T1000 (cell line): ENCODE measurements at regions not wholly inside any gene's neighbourhood (a gene's known extent, or its start where the extent isn't known, plus 50 kb on each side); places are given as distances from the start of the nearest gene placed in this dataset.

ENCODE experiments used
- DNase-seq: peaks from one replicate; lab custom pipeline; 2025; ENCODE audit warnings: mixed read lengths; lab: John Stamatoyannopoulos, UW

DNA sequence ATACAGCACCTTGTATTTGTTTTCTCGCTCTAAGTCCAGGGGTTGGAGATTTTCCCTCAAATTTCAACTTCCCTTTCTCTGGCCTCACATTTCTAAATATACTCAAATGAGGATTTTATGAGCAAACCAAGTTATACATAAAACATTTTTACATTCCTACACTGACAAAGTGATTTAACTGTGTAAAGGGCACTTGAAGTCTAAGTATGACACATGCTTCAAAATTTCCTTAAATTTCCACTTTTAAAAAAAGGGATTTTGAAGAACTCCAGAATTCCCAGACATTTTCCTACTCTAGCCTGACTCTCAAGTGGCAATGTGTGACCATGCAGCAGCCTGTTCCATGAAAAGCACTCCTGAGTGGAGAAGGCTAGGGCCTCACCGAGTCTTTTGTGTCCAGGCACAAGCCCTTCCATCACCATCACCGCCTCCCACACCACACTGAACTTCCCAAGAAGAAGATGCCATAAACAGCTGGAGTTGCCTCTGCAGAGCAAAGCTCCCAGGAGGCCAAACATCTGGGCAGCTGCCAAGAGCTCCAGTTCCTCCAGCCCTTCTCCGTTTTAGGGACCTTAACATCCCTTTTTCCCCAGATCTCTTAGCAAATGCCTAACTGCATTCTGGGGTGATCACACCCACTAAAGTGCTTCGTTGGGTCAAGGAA lies 68.9 kb downstream of the NCR2 start:
- no peak for DNase-seq

DNA sequence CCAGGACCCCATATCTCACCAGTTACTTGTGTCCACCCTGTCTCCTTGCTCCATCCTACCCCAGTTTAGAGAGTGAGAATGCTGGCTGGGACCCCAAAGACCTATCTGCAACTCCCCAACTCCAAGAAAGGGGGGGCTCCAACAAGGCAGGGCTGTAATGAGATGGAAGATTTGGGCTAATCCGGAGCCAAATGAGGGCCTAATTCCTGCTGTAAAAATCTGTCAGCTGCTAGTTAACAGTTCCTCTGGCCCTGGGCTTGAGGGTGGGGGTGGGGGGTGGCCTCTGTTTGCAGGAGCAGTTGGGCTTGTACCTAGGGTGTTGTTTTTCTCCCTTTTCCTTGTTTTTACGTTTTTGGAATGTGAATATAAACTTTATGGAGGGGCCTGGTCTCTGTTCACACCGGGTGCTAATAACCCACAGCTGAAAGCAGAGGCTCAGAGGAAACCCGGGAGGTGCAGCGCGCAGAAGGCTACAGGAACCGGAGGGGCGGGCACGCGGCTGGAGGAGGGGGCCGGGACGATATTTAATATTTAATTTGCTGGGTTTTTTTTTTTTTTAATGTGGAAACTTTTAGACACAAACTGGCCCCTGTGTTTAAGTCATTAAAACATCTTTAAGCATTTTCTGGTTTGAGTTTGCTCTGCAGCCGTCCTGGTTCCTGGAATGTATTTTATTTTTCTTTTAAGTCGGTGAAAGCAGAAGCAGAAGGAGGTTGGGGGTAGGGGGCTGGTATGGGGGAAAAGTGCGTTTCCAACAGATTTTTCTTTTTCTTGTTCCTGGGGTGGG lies 70.7 kb downstream of the NCR2 start:
- no peak for DNase-seq

DNA sequence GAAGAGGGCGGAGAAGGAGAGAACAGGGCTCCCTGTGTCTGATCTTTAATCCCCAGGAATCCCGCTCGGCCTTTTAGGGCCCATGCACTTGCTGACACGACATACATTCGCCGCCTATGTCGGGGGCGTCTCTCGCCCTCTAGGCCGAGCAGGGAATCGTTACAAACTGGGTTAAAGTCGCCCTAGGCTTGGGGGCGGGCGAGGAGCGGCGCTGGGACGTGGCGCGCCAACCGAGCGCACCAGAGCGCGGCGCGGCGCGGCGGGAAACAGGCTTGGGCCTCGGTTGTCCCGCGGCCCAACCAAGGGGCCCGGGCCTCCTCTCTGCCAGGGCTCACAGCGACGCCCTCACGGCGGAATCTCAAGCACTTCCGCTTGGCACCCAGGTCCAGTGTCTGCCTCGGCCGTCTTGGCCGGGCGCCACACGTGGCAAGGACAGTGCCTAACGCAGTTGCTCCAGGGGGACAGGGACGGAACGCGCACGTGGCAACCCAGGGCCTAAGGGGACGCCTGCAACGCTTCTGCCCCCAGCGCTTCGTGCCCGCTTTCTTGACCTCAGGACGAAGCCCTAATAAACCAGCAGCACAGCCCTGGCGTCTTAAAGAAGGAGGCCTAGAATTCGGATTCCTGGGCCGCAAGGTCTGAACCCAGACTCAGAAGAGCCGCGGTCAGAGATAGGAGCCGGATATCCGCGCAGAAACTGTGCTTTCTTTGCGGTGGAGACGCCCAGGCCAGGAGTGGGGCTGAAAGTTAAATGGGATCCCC lies 71.5 kb downstream of the NCR2 start:
- no peak for DNase-seq

DNA sequence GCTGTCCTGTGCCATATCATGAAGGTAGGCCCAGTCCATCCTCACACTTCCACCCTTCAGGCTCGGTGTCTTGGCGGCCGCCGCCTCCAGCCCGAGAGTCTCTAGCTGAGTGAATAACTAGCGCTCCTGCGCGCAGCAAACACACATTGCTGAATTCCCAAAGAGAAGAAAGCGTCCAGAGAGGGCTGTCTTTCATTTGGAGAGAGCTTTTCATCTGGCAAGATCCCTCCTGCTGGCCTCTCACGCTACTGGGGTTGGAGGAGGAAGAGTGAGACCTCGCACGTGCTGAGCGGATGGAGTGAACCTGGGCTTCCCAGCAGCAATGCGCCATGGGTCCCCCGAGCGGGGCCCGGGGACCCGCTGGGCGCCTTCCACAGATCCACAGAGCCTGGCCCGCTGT lies 73.2 kb downstream of the NCR2 start:
- no peak for DNase-seq

DNA sequence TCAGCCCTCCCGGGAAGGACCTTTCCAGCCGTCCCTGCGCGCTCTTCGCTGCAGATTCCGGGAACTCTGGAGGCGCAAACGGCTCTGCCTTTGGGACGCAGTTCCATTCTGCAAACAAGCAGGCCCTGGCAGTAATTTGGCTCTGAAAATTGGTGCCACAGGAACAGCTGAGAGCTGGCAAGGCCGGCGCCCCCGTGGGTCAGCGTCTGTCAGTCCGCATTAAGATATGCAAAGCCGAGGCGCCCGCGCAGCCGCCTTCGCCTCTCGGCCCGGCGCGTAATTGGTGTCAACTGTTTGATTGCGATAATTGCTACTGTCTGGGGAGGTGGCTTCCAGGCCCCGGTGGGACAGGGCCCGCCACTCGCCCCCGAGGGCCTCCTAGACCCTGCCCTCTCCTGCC lies 73.6 kb downstream of the NCR2 start:
- no peak for DNase-seq

DNA sequence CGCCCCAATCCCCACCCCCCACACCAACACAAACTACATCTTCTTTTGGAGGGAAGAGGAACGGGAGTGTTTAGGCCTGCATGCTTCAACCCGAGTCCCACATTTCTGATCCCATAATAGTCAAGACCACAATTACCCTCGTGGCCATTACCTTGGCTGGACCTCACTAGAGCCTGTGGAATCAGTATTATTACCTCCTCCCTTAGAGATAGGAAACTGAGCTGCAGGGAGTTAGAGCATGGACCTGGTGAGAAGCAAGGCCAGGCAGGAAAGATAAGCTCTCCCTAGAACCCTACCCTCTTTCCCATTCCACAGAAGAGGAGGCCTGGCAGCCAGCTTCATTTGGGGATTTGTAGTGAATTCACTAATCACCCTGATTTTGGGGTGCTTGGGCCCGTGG lies 74.1 kb downstream of the NCR2 start:
- no peak for DNase-seq

DNA sequence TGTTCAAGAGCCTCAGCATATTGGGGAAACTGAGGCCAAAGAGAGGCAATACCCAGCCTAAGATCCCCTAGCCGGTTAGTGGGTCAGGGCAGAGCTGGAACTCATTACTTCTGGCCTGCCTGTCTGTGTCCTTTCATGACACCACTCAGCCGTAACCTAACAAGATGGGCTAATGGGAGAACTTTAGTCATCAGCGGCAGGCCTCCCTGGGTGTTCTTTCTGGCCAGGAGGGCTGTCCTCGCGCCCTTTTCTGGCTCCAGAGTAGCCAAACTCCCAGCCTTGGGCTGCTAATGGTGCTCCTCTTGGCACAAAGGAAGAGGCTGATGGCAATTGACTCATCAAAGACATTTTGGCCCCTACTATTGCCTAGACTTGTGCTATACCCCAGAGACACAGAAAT lies 76.6 kb downstream of the NCR2 start:
- DNase-seq = no peak

DNA sequence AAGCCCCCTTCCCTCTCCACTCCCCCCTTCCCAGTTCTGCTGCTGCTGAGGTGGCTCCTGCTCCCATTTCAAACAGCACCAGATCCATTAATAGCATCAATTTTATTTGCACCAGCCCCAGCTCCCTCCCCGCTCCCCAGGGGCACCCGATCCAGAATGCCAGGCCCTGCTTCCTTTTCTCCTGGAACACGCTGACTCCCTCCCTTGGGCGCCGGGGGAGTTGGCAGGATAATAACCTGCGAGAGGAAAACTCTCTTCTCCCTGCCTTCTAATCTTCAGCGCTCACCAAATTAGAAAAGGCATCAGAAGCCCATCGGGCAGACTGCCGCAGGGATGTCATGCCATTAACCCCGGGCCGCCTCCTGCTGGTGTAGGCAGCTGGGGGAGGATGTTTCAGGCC lies 77.8 kb downstream of the NCR2 start:
- DNase-seq = no peak

DNA sequence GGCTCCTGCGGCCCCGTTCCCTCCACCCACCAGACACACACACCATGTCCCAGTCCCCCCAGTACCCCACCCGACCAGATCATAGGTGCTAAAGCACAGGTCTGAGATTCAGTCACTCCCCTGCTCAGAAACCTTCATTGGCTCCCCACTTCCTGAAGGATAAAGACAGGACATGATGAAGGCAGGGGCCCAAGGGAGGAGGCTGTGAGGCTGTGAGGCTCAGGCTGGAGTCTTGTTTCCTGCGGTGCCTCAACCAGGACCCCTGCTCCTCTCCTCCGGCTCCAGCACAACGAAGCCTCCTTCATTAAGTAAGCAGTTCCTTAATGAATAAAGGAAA lies 81.1 kb downstream of the NCR2 start:
- DNase-seq = no peak

DNA sequence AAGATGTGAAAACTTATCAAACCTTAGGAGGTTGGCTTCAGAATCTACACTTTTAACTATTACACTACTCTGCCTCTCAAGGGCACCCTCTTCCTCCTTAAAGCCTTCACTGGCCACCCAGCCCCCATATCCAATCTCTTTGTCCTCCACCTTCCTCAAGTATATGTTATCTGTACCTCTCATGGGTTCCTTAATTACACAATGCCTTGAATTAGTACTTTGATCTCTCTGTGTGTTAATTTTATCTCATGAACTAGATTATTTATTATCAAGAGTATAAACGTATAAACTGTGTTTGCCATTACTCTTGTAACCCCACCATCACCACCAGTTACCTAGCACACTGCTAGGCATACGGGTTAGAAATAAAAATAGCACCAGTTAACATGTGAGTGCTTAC lies 83.3 kb downstream of the NCR2 start:
- no peak for DNase-seq

DNA sequence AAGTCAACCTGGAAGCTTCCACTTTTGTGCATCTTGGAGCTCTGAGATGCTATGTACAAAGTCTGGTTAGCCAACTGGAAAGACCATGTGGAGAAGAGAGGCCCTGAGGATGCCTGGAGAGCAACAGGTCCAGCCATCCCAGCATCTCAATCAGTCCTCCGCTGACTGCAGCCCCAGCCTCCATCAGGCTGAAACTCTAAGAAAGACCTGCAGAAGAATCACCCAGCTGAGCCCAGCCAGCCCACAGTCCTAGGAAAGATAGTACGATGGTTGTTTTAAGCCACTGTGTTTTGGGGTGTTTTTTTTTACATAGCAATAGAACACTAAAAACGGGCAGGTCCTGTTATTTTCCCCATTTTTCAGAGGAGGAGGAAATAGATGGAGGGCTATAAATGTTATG lies 84.0 kb downstream of the NCR2 start:
- DNase-seq = no peak

DNA sequence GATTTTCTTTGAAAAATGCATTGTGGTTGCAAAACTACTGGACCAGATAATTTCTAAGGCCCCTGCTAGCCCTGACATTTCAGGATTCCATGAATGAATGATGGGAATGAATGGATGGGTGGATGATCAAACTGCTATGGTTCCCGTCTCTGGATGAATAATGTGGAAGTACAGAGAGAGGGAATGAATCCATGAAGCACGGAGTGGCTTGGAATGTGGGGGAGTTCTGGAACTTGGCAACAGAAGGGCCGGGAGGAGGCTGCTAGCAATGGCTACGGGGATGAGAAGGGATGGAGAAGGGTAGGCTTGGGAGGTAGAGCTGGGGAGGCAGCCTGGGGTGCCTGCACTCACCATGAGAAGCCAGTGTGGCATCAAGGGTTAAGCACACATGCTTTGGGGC lies 84.8 kb downstream of the NCR2 start:
- no peak for DNase-seq

DNA sequence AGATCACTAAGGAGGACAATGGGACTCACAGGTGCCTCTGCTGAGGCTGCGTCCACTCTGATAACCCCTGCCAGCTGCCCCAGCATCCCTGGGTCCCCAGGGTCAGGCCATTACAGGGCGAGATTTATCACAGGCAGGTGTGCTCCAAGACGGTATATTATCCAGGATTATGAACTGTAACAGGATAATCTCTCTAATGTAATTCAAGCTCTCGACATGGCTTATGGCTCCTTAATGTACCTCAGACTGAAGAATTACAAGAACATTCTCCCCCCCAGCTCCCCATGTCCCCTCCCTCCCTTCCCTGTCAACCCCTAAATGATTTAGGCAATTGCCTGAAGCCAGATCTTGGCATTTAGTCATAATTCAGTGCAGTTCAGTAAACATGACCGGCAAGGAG lies 86.8 kb downstream of the NCR2 start:
- no peak for DNase-seq

DNA sequence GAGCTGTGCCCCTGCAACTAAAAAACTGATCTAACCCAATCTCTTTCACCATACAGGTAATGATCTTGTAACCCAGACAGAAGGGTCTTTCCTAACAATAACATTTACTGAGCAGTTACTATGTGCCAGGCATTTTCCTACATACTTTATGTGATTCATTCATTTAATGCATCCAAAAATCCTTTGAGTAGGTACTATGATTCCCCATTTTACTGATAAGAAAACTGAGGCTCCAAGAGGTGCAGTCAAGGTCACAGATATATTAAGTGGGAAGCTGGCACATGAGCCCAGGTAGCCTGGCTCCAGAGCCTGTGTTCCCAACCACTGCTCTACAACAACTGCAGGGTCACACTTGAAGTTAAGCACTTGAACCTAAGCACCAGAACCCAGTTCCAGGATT lies 87.6 kb downstream of the NCR2 start:
- no peak for DNase-seq

DNA sequence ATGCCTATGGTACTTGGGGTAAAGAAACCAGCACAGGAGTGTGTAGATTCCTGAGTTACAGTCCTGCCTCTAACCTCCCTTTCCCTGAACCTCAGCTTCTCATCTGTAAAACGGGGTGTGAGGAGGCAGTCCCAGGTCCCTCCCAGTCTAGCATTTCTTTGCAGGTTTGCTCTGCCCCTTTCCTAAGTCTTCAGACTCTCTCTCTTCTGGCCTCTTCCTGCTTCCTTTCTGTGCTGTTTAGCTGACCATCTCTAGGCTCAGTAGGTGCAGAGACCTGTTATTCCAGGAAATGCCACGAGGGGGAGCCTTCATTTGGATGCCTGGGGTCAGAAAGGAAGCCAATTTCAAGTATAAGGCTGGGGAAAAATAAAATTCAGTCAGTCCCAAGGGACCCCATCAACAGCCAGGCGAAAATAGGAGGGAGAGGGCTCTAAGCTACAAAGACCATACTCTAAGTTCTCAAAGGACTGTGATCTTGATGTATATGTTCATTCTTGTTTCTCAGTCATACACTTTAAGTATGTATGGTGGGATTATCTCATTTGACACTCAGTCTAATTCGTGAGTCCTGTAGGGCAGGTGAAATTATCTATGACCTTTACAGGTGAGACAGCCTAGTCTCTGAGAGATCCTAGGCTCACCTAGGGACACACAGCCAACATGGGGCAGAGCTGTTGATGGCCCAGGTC lies 89.1 kb downstream of the NCR2 start:
- DNase-seq = peak; percentile 35

DNA sequence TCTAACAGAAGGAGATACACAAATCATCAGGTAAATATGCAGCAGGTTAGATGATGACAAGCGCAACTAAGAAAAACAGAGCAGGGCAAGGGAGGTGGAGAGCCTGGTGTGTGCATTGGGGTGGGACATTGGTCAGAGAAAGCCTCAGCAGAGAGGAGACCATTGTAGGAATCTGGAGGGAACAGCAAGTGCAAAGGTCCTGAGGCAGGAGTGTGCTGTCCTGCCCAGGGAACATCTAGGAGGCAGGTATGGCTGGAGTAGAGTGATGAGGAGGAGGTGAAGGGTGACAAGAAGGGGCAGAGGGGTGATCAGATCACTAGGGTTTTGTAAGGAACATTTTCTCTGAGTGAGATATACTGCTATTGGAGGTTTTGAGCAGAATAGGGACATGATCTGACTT lies 90.1 kb downstream of the NCR2 start:
- DNase-seq = no peak

DNA sequence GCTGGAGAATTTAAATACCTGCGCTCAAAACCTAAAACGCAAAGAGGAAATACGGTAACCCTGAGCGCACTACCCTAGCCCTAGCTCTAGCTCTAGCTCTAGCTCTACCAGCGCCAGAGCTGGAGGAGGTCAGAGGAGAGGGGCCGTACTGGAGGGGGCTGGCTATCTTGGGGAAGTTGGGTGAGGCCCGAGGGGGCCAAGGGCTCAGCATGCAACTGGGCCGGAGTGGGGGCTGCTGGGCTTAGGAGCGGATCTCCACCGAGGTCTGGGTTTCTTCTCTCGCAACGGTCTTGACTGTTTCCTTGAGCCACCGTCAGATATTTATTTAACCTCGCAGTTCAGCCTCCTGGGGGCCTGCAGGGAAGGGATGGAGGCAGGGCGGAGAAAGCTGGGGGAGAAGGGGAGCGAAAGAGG lies 91.0 kb downstream of the NCR2 start:
- no peak for DNase-seq

DNA sequence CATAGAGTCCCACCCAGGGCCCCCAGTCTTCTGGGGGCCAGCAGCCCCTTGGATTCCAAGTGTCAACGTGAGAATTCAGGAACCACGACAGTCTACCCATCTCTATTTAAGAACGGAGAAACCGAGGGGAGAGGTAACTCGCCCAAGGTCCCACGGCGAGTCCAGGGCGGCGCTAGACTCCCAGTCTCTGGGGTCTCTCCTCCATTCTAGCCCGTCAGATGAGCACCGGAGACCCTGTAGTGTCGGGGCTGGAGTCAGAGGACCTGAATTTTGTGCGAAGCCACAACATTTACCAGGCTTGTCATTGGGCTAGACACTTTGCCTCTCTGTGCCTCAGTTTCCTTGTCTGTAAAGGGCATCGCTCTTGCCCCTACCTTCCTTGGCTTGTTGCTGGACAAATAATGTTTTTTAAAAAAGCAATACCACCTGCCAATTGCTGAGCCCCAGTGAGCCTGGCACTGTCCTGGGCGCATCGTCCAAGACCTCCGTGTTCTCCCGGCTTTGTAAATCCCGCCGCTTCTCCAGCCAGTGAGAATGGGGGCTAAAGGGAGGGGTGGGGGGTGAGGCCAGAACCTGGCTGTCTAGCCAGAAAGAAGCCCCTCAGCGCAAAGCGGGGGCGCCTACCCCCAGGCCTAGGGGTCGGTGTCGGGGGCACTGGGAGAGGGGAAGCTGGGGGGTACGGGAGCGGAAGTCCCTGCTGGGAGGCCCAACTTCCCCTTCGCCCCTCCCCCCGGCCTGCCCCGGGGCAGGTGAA lies 91.7 kb downstream of the NCR2 start:
- no peak for DNase-seq

DNA sequence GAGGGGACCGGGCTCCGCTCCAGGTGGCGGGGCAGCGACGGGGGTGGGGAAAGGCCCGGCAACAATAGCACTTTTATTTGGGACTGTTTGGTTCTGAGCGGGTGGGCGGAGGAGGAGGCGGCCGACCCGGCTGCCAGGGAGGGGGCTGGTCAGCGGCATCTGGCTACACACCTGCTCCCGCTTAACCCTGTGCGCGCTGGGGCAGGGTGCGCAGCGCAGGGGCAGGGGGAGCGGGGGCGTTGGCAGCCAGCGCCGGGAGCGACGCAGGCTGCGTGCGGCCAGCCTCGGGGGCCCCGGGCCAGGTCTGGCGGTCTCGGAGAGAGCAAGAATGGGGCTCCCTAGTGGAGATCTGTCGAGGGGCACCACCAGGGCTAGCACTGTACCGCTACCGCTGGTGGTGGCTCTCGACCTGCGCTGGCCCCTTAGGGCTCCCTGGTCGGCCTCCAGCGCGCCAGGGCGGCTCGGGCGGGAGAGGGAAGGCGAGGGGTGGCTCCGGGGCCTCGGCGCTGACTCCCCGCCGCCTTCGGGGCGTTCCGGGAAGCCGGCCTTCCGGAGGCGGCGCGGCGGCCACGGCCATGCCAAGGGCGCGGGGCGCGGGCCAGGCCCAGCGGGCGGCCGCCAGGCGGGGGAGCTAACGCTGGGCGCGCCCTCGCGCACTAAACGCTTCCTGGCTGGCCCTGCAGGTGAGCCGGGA lies 92.4 kb downstream of the NCR2 start:
- DNase-seq = no peak

DNA sequence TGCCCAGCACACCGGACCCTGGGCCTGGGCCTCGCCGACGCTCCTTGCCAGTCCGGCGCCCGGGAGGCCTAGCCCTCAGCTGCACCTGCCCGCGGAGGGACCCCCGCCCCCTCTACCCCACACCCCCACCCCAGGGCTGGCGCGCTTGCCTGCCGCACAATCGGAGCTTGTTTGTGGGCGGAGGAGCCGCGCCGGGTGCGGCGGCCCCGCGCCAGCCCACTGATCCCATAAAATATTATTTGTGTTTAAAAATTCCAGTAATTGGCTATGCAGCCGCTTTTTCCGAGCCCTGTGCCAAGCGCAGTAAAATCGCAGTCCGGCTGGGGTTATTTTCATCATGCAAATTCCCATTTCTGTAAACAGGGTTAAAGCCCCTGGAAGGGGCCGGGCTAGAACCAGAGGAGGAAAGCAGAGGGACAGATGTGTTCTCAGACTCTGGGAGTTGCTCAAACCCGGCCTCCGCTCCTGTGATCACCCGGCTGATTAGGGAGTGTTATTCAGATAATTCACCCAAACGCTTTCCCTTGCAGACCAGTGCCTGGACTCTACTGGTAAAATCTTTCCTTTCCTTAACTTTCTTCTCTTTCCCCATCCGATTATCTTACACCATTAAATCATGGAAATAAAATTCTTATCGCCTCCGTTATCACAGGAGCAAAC lies 93.1 kb downstream of the NCR2 start:
- DNase-seq = no peak

DNA sequence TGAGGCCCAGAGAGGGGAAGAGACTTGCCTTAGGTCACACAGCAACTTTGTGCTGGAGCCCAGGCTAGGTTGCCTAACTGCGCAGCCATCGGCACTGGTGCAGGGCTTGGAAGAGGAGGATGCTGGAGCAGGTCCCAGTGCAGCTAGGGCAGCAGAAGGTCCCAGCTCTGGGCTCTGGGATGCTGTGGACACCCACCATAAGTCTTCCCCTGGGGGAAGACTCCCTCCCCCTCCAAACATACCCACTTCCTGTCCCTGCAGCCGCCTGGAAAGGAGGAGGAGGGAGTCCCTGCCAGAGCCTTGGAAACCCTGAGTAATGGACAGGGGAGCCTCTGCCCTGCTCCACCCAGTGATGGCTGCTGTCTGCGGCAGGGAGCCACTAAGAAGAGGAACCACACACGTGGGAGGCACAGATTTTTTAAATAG lies 93.6 kb downstream of the NCR2 start:
- DNase-seq = no peak
